Testis (tissue), 2 donors: ENCODE measurements at regions not wholly inside any gene's neighbourhood (a gene's known extent, or its start where the extent isn't known, plus 50 kb on each side); places are given as distances from the start of the nearest gene placed in this dataset.

ENCODE experiments used
- POLR2A ChIP-seq: fragments of 450-650 bp; IDR thresholded peaks from one replicate; pipeline ENCODE4 v1.6.1; 2017; ENCODE audit warnings: antibody characterized with exemption, mild to moderate bottlenecking, moderate library complexity
- TF ChIP-seq, protein P1 (sequence below), 3 experiments: fragments of 450-650 bp in 2 of 3; fragments of 200-600 bp in 1 of 3; sonication (generic) in 1 of 3; IDR thresholded peaks; one replicate each; pipeline ENCODE4 v1.5.1; 2016 to 2019; ENCODE audit warnings: antibody characterized with exemption in 3 of 3, mild to moderate bottlenecking in 2 of 3, moderate library complexity in 1 of 3

DNA sequence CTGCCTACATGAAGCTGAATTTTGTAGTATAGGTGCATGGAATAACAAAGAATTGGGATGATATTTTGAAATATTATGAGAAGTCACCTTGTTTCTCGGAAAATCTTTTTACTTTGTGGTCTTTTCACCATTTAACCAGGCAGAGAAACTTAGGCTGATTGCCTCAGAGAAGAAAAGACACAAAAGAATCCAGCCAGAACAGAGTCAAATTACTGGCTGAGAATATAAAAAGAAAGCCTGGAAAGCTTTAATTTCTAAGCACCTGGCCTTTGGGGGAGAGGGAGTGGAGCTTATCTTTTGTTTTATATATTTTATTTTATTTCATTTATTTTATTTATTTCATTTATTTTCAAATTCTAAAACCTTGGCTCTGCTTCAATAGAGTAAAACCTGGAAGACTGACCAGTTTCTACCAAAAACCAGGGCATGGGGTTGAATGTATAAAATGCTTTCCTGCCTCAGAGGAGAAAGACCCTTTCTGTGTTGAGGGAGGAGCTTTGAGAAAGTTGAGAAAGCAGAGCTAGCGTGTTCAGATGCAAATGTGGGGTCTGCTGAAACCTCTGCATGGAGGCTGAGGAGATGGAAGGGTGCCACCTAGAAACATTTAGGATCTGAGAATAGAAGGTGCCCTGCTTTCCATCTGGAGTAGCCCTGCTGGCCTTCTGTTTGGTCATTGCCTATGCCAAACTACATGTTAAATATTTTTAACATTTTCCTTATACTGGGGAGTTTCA lies 81.6 kb downstream of the NREP start:
- no peak for TF ChIP-seq POLR2A
- TF ChIP-seq, protein P1, sequence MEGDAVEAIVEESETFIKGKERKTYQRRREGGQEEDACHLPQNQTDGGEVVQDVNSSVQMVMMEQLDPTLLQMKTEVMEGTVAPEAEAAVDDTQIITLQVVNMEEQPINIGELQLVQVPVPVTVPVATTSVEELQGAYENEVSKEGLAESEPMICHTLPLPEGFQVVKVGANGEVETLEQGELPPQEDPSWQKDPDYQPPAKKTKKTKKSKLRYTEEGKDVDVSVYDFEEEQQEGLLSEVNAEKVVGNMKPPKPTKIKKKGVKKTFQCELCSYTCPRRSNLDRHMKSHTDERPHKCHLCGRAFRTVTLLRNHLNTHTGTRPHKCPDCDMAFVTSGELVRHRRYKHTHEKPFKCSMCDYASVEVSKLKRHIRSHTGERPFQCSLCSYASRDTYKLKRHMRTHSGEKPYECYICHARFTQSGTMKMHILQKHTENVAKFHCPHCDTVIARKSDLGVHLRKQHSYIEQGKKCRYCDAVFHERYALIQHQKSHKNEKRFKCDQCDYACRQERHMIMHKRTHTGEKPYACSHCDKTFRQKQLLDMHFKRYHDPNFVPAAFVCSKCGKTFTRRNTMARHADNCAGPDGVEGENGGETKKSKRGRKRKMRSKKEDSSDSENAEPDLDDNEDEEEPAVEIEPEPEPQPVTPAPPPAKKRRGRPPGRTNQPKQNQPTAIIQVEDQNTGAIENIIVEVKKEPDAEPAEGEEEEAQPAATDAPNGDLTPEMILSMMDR (IDR thresholded peaks at IDR 0.05) = no peak
